GM21515 (cell line): ENCODE measurements at regions not wholly inside any gene's neighbourhood (a gene's known extent, or its start where the extent isn't known, plus 50 kb on each side); places are given as distances from the start of the nearest gene placed in this dataset.
"Not testable (repeated sequence)": the region's sequence is repeated elsewhere in the genome, so short reads cannot be mapped to it uniquely, and the experiment has no call there.

Experiments
- ATAC-seq: cut with Tn5 transposase; IDR thresholded peaks from one replicate; pipeline ENCODE4 v1.9.1; 2021; ENCODE audit not compliant: unreplicated experiment

GRCh38 chr16:64736857-64737256 lies 385.0 kb downstream of the CDH11 start:
- no peak for ATAC-seq

GRCh38 chr16:64731891-64732290 lies 390.0 kb downstream of the CDH11 start:
- no peak for ATAC-seq

GRCh38 chr16:64730261-64730660 lies 391.6 kb downstream of the CDH11 start:
- no peak for ATAC-seq

GRCh38 chr16:64724339-64724738 lies 397.5 kb downstream of the CDH11 start:
- ATAC-seq = no peak

GRCh38 chr16:64718486-64718885 lies 403.4 kb downstream of the CDH11 start:
- no peak for ATAC-seq

- ATAC-seq = no peak
These were observed 404.0 kb downstream of the CDH11 start for GRCh38 chr16:64717871-64718270.

- ATAC-seq = no peak
These were observed 406.2 kb downstream of the CDH11 start for GRCh38 chr16:64715624-64716023.

GRCh38 chr16:64712026-64712425 lies 409.8 kb downstream of the CDH11 start:
- ATAC-seq = no peak

- no peak for ATAC-seq
These were observed 410.3 kb downstream of the CDH11 start for GRCh38 chr16:64711596-64711995.

- no peak for ATAC-seq
These were observed 410.8 kb downstream of the CDH11 start for GRCh38 chr16:64711026-64711425.

- ATAC-seq = no peak
These were observed 416.4 kb downstream of the CDH11 start for GRCh38 chr16:64705443-64705842.

- no peak for ATAC-seq
These were observed 417.5 kb downstream of the CDH11 start for GRCh38 chr16:64704386-64704785.

- no peak for ATAC-seq
These were observed 419.4 kb downstream of the CDH11 start for GRCh38 chr16:64702415-64702814.

- no peak for ATAC-seq
These were observed 421.2 kb downstream of the CDH11 start for GRCh38 chr16:64700628-64701027.

GRCh38 chr16:64696866-64697265 lies 425.0 kb downstream of the CDH11 start:
- no peak for ATAC-seq

- no peak for ATAC-seq
These were observed 426.2 kb downstream of the CDH11 start for GRCh38 chr16:64695684-64696083.

GRCh38 chr16:64693946-64694345 lies 427.9 kb downstream of the CDH11 start:
- ATAC-seq = no peak

- ATAC-seq = no peak
These were observed 434.1 kb downstream of the CDH11 start for GRCh38 chr16:64687786-64688185.

- ATAC-seq = no peak
These were observed 434.7 kb downstream of the CDH11 start for GRCh38 chr16:64687123-64687522.

- ATAC-seq = no peak
These were observed 441.7 kb downstream of the CDH11 start for GRCh38 chr16:64679976-64680690.

- no peak for ATAC-seq
These were observed 452.3 kb downstream of the CDH11 start for GRCh38 chr16:64669573-64669972.

- no peak for ATAC-seq
These were observed 454.5 kb downstream of the CDH11 start for GRCh38 chr16:64667334-64667877.

GRCh38 chr16:64662312-64662711 lies 459.6 kb downstream of the CDH11 start:
- not testable (repeated sequence) for ATAC-seq
